ENCODE measurements at regions not wholly inside any gene's neighbourhood (a gene's known extent, or its start where the extent isn't known, plus 50 kb on each side); places are given as distances from the start of the nearest gene placed in this dataset.

- ATAC-seq (ENCODE audit: insufficient number of reproducible peaks, low FRiP score, low read depth), result no peak
Measured at GRCh38 chr6:85169189-85169588, 280.7 kb upstream of the NT5E start.

DNA sequence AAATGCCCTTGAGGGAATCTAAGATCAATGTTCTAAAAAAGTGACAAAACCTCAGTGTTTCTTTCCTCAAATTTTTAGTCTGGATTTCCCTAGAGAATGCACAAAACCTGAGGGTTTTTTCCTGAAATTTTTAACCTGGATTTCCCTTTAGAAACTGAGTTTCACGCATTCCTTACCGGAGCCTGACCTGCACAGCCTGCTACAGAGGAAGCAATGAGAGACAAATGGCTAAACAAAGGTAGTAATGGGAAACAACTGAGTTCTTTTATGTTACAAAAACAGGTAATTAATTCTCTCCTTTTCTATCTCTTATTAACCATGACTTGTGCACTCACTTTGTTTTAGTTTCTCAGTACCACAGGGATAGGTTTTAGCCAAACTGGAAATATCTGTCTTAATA is 281.7 kb upstream of the NT5E start:
- Histone ChIP-seq H3K4me3 (no peak overlapping the region), H3K27ac (no peak overlapping the region), H3K4me1 (ENCODE audit: control insufficient read depth in 1 of 2, low read depth in 2 of 2) (no peaks in the 10 kb centered on the region), H3K9me3 (no peaks in the 10 kb centered on the region), H3K36me3 (no peaks in the 10 kb centered on the region), H3K27me3 (replicated peaks; ENCODE audit: insufficient read depth) (no peaks in the 10 kb centered on the region)
- no peak for DNase-seq (ENCODE audit: low spot score)
- TF ChIP-seq CTCF (IDR thresholded peaks at IDR 0.05), result no peak
- no peak for ATAC-seq (ENCODE audit: insufficient number of reproducible peaks, low FRiP score, low read depth)

More at GRCh38 chr6:85169189-85169588, 280.7 kb upstream of the NT5E start:
- Histone ChIP-seq H3K4me3 (no peak overlapping the region), H3K36me3 (no peaks in the 10 kb centered on the region), H3K27ac (no peak overlapping the region), H3K27me3 (replicated peaks; ENCODE audit: insufficient read depth) (no peaks in the 10 kb centered on the region), H3K9me3 (no peaks in the 10 kb centered on the region), H3K4me1 (ENCODE audit: control insufficient read depth in 1 of 2, low read depth in 2 of 2) (no peaks in the 10 kb centered on the region)
- TF ChIP-seq CTCF (IDR thresholded peaks at IDR 0.05), result no peak
- no peak for DNase-seq (ENCODE audit: low spot score)

DNA sequence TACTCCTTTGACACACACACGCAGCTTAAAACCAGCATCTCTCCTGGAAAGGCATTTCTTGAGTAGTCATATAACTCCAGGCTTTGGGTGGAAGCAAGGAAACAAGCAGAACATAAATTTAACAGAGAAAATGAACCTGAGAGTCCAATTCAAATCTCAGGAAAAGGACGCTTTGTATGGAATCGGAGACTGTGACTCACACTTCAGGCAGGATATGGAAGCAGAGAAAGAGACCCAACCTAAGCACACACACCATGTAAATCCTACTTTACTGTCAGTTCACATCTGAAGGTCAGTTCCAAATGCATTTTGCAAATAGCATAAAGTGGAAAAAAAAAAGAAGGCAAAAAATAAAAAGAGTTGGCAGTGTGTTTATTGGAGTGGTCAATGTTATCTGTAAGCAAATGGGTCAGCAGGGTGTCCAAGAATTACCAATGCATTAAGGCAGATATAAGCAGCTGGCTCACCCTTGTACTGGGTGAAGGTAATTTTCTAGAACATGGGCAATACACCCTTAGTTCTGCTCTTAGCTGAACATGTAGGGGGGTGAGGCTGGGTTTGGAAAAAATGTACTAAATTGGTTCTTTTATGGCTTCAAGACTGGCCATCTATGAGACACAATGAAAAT is 283.7 kb upstream of the NT5E start:
- no peak for ATAC-seq (ENCODE audit: insufficient number of reproducible peaks, low FRiP score, low read depth)
- Histone ChIP-seq H3K27ac (no peak overlapping the region), H3K9me3 (no peaks in the 10 kb centered on the region), H3K4me3 (no peak overlapping the region), H3K36me3 (no peaks in the 10 kb centered on the region), H3K27me3 (replicated peaks; ENCODE audit: insufficient read depth) (no peaks in the 10 kb centered on the region), H3K4me1 (ENCODE audit: control insufficient read depth in 1 of 2, low read depth in 2 of 2) (no peaks in the 10 kb centered on the region)
- TF ChIP-seq CTCF (IDR thresholded peaks at IDR 0.05), result no peak
- DNase-seq (ENCODE audit: low spot score), result no peak

DNA sequence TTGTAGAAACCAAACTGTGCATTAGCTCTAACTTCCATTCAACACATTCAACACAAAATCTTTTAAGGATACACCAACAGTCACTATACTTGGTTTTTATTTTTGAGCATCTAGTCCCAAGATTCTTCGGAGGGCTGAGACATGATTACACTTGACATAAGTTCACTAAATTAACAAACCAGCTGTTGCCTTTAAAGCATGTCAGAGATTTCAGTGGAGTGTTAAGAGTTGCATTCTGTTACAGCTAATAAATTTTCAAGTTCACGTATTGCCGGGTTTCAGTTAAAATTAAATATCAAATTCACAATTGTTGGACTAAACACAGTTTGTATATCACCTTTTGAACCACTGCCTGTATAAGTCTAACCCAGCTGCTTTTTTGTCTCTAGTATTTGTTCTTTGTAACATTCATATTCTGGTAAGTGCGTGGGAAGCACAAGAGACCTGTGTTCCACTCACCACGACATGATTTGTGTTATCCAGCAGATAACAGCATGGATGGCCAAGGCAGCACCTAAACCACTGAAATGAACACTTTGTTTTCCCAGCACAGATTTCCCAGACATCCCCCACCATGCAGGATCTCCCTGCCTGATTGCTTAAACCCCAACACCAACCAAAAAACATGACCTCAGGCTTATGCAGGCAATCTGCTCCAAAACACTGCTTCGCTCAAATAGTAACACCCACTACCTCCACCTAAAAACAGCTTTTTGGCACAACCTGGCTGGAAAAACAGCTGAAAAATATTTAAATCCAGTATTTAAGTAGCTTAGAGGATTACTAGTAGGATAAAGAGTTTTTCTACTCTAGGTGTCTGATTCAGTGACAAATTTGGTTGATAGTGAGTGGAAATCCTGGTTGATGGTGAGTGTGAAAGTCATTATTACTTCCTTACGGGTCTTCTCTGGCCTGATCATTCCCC is 286.5 kb upstream of the NT5E start:
- ATAC-seq (ENCODE audit: insufficient number of reproducible peaks, low FRiP score, low read depth) (no peak), DNase-seq (ENCODE audit: low spot score) (no peak)
- no peak overlapping the region for H3K27ac ChIP-seq
- H3K4me1 ChIP-seq (ENCODE audit: control insufficient read depth in 1 of 2, low read depth in 2 of 2), result no peaks in the 10 kb centered on the region
- H3K27me3 ChIP-seq (replicated peaks; ENCODE audit: insufficient read depth), result no peaks in the 10 kb centered on the region
- no peaks in the 10 kb centered on the region for H3K36me3 ChIP-seq
- no peaks in the 10 kb centered on the region for H3K9me3 ChIP-seq
- TF ChIP-seq CTCF (IDR thresholded peaks at IDR 0.05), result no peak
- H3K4me3 ChIP-seq, result no peak overlapping the region

GRCh38 chr6:85157311-85157710 is 292.6 kb upstream of the NT5E start:
- no peak for DNase-seq (ENCODE audit: low spot score)
- H3K27ac ChIP-seq, result no peak overlapping the region
- H3K36me3 ChIP-seq, result no peaks in the 10 kb centered on the region
- no peak overlapping the region for H3K4me3 ChIP-seq
- no peak for ATAC-seq (ENCODE audit: insufficient number of reproducible peaks, low FRiP score, low read depth)
- no peaks in the 10 kb centered on the region for H3K27me3 ChIP-seq (replicated peaks; ENCODE audit: insufficient read depth)
- H3K9me3 ChIP-seq, result no peaks in the 10 kb centered on the region
- no peak for TF ChIP-seq CTCF (IDR thresholded peaks at IDR 0.05)
- no peaks in the 10 kb centered on the region for H3K4me1 ChIP-seq (ENCODE audit: control insufficient read depth in 1 of 2, low read depth in 2 of 2)

Data from thoracic aorta (tissue), 2 donors.